DOHH2 (cell line): ENCODE measurements at regions not wholly inside any gene's neighbourhood (a gene's known extent, or its start where the extent isn't known, plus 50 kb on each side); places are given as distances from the start of the nearest gene placed in this dataset.

Experiments
- H3F3A ChIP-seq: fragments of 200-600 bp; sonication (generic), shearing (Covaris generic); 2 replicates; pipeline ENCODE4 v1.6.0; 2016; ENCODE audit warnings: antibody characterized with exemption, mild to moderate bottlenecking; ENCODE audit not compliant: control insufficient read depth, insufficient read depth
- H3K27ac ChIP-seq: fragments of 200-600 bp; sonication (generic); 2 replicates; pipeline ENCODE4 v1.5.1; 2014; ENCODE audit warnings: low read depth, mild to moderate bottlenecking, low read length, moderate library complexity
- H3K27me3 ChIP-seq: fragments of 200-600 bp; sonication (generic); 2 replicates; pipeline ENCODE4 v1.6.1; 2014; ENCODE audit warnings: mild to moderate bottlenecking, low read length, mixed read lengths; ENCODE audit not compliant: control insufficient read depth
- H3K36me3 ChIP-seq: fragments of 200-600 bp; sonication (generic); 2 replicates; pipeline ENCODE4 v1.6.1; 2014; ENCODE audit warnings: mild to moderate bottlenecking, low read length, moderate library complexity, mixed read lengths; ENCODE audit not compliant: control insufficient read depth
- H3K4me1 ChIP-seq: fragments of 200-600 bp; sonication (generic); 2 replicates; pipeline ENCODE4 v1.6.1; 2014; ENCODE audit warnings: mild to moderate bottlenecking, low read length, mixed read lengths; ENCODE audit not compliant: control insufficient read depth
- H3K4me2 ChIP-seq: fragments of 200-600 bp; sonication (generic); 2 replicates; pipeline ENCODE4 v1.6.0; 2014; ENCODE audit warnings: mild to moderate bottlenecking, low read length, moderate library complexity
- H3K4me3 ChIP-seq: fragments of 200-600 bp; sonication (generic); 2 replicates; pipeline ENCODE4 v1.5.1; 2014; ENCODE audit warnings: mild to moderate bottlenecking, low read length, mixed read lengths
- H3K79me2 ChIP-seq: fragments of 200-600 bp; sonication (generic); 2 replicates; pipeline ENCODE4 v1.6.1; 2014; ENCODE audit warnings: mild to moderate bottlenecking, low read length, mixed read lengths; ENCODE audit not compliant: control insufficient read depth
- H3K9me2 ChIP-seq: fragments of 200-600 bp; sonication (generic); replicated peaks from 2 replicates; pipeline ENCODE4 v1.6.1; 2014; ENCODE audit warnings: mild to moderate bottlenecking, low read length, mixed read lengths; ENCODE audit not compliant: control insufficient read depth
- H3K9me3 ChIP-seq: fragments of 200-600 bp; sonication (generic); 2 replicates; pipeline ENCODE4 v1.6.1; 2014; ENCODE audit warnings: antibody characterized with exemption, low read length, mixed read lengths; ENCODE audit not compliant: control insufficient read depth, insufficient read depth
- H4K20me1 ChIP-seq: fragments of 200-600 bp; sonication (generic); 2 replicates; pipeline ENCODE4 v1.6.0; 2014; ENCODE audit warnings: low read depth, mild to moderate bottlenecking, antibody characterized with exemption, low read length, moderate library complexity; ENCODE audit not compliant: control insufficient read depth, insufficient read depth
- CTCF ChIP-seq: fragments of 200-600 bp; sonication (generic); IDR thresholded peaks from one replicate; pipeline ENCODE4 v1.5.1; 2014; ENCODE audit warnings: antibody characterized with exemption, mild to moderate bottlenecking, low read depth, low read length; ENCODE audit not compliant: poor library complexity, severe bottlenecking
- EZH2phosphoT487 ChIP-seq: fragments of 200-600 bp; sonication (generic); IDR thresholded peaks from 2 replicates; pipeline ENCODE4 v1.6.1; 2017; ENCODE audit warnings: borderline replicate concordance, mild to moderate bottlenecking, antibody characterized with exemption, low read length, moderate library complexity, mixed read lengths

GRCh38 chr2:236638707-236639106, 69.1 kb downstream of the ACKR3 start:
- H3K4me1 ChIP-seq, result no peaks in the 10 kb centered on the region
- no peaks in the 10 kb centered on the region for H3F3A ChIP-seq
- TF ChIP-seq CTCF (no peak), EZH2phosphoT487 (no peak)
- H3K79me2 ChIP-seq, result no peaks in the 10 kb centered on the region
- H3K27me3 ChIP-seq, result peaks cover 4% of the 10 kb centered on the region; the same call in 1 of the 2 replicates
- no peak overlapping the region for H3K4me2 ChIP-seq
- no peaks in the 10 kb centered on the region for H3K9me3 ChIP-seq
- no peak overlapping the region for H3K4me3 ChIP-seq
- H3K36me3 ChIP-seq, result no peaks in the 10 kb centered on the region
- H4K20me1 ChIP-seq, result no peaks in the 10 kb centered on the region
- H3K9me2 ChIP-seq, result no peaks in the 10 kb centered on the region
- no peak overlapping the region for H3K27ac ChIP-seq

- TF ChIP-seq CTCF, result no peak
- TF ChIP-seq EZH2phosphoT487, result no peak
Observed at GRCh38 chr2:236639461-236640235, 70.0 kb downstream of the ACKR3 start.

GRCh38 chr2:236641051-236641726, 71.6 kb downstream of the ACKR3 start:
- no peaks in the 10 kb centered on the region for H3F3A ChIP-seq
- TF ChIP-seq EZH2phosphoT487 (no peak), CTCF (no peak)
- H3K4me1 ChIP-seq, result no peaks in the 10 kb centered on the region
- H3K9me3 ChIP-seq, result no peaks in the 10 kb centered on the region
- no peaks in the 10 kb centered on the region for H3K9me2 ChIP-seq
- H3K36me3 ChIP-seq, result no peaks in the 10 kb centered on the region
- H3K4me3 ChIP-seq, result no peak overlapping the region
- H3K79me2 ChIP-seq, result no peaks in the 10 kb centered on the region
- H4K20me1 ChIP-seq, result no peaks in the 10 kb centered on the region
- H3K27ac ChIP-seq, result no peak overlapping the region
- peaks cover 4% of the 10 kb centered on the region; the same call in 1 of the 2 replicates for H3K27me3 ChIP-seq
- no peak overlapping the region for H3K4me2 ChIP-seq

More at GRCh38 chr2:236639461-236640235, 70.0 kb downstream of the ACKR3 start:
- Histone ChIP-seq H3K4me2 (no peak overlapping the region), H3F3A (no peaks in the 10 kb centered on the region), H3K27ac (no peak overlapping the region), H3K9me2 (no peaks in the 10 kb centered on the region), H3K9me3 (no peaks in the 10 kb centered on the region), H3K4me1 (no peaks in the 10 kb centered on the region), H3K4me3 (no peak overlapping the region), H3K27me3 (peaks cover 4% of the 10 kb centered on the region; the same call in 1 of the 2 replicates), H3K36me3 (no peaks in the 10 kb centered on the region), H4K20me1 (no peaks in the 10 kb centered on the region), H3K79me2 (no peaks in the 10 kb centered on the region)
